Kidney (tissue), 13 donors: ENCODE measurements at regions not wholly inside any gene's neighbourhood (a gene's known extent, or its start where the extent isn't known, plus 50 kb on each side); places are given as distances from the start of the nearest gene placed in this dataset.

Experiments
- DNase-seq, 5 donors: peaks; one replicate each; pipeline ENCODE4 v3.0.0-alpha.2; 2013 to 2020
- FAIRE-seq: peaks from 2 replicates; lab custom pipeline; 2012; peaks lifted over from hg19 to GRCh38; lab: Jason Lieb, UNC
- H3K27ac ChIP-seq, 2 donors: one replicate each; pipeline ENCODE4 v1.7.0; 2013; ENCODE audit warnings: low read depth in 2 of 2, low read length in 2 of 2, inconsistent platforms in 1 of 2
- H3K27me3 ChIP-seq: one replicate; pipeline ENCODE4 v1.7.1; 2013; ENCODE audit warnings: low read length, inconsistent platforms; ENCODE audit not compliant: control insufficient read depth, insufficient read depth
- H3K36me3 ChIP-seq, 3 donors: one replicate each; pipeline versions ENCODE4 v1.7.0 to v1.7.1; 2013; ENCODE audit warnings: low read length in 3 of 3, control low read depth in 1 of 3, inconsistent platforms in 1 of 3; ENCODE audit not compliant: insufficient read depth in 3 of 3, control insufficient read depth in 2 of 3
- H3K4me1 ChIP-seq, 3 donors: one replicate each; pipeline versions ENCODE4 v1.7.0 to v1.7.1; 2013; ENCODE audit warnings: low read length in 3 of 3, inconsistent platforms in 1 of 3, low read depth in 1 of 3; ENCODE audit not compliant: control insufficient read depth in 2 of 3, insufficient read depth in 2 of 3
- H3K4me3 ChIP-seq, 3 donors: one replicate each; pipeline versions ENCODE4 v1.7.0 to v1.8.1; 2013; ENCODE audit warnings: low read length in 3 of 3, control low read depth in 1 of 3, inconsistent platforms in 1 of 3
- H3K9ac ChIP-seq, 3 donors: one replicate each; pipeline versions ENCODE4 v1.7.0 to v1.7.1; 2013; ENCODE audit warnings: low read length in 3 of 3, control low read depth in 1 of 3, inconsistent platforms in 1 of 3
- H3K9me3 ChIP-seq, 3 donors: one replicate each; pipeline versions ENCODE4 v1.7.0 to v1.7.1; 2013; ENCODE audit warnings: low read length in 3 of 3, control low read depth in 1 of 3, inconsistent platforms in 1 of 3; ENCODE audit not compliant: control insufficient read depth in 2 of 3, insufficient read depth in 1 of 3
- intact Hi-C: fragments of 100-400 bp; cut with DNase I; formaldehyde crosslinking; loops from one replicate; pipeline ENCODE4 v1.11.1; 2022
- TF ChIP-seq, protein P1 (sequence below): IDR thresholded peaks from 3 replicates; pipeline ENCODE4 v1.5.1; 2012; ENCODE audit warnings: mild to moderate bottlenecking, moderate library complexity, borderline replicate concordance; ENCODE audit not compliant: insufficient read depth; ENCODE audit errors: extremely low read depth
- donor health status: control.
- donor health status: control.
- donor health status: control.
- donor health status: control.
- donor health status: control.
- donor health status: DM: yes; HTN: yes; CAD: no.
- donor health status: Normal renal cell carcinoma (clear cell type).

DNA sequence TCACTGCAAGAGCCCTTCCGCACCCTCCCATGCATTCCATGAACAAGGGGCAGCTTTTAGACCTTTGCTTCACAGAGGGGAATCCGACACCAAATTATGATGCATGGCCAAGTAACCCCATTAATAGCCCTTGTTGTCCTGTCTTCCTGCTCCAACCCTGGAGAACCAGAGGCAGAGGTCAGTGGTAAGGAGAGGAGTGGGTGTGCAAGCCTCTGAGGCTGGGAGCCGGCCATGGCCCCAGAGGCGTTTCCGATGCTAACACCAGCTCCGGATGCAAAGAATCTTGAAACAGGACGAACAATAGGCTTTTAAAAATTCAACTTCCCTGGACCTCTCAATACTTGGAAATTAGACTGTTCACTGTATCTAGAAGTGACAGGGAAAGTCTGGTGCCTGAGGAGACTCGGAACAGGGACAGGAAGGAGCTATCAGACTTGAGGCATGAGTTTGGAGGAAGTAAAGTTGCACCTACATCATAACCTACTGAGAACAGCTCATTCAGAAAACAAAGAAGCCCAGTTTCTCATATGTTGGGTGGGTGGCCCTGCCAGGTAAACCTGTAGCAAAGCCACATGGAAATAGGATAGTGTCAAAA, 101.2 kb upstream of the ERG start:
- H3K36me3 ChIP-seq: no peaks in the 10 kb centered on the region
- H3K27ac ChIP-seq: no peak overlapping the region
- H3K4me1 ChIP-seq: no peaks in the 10 kb centered on the region
- TF ChIP-seq, protein P1, sequence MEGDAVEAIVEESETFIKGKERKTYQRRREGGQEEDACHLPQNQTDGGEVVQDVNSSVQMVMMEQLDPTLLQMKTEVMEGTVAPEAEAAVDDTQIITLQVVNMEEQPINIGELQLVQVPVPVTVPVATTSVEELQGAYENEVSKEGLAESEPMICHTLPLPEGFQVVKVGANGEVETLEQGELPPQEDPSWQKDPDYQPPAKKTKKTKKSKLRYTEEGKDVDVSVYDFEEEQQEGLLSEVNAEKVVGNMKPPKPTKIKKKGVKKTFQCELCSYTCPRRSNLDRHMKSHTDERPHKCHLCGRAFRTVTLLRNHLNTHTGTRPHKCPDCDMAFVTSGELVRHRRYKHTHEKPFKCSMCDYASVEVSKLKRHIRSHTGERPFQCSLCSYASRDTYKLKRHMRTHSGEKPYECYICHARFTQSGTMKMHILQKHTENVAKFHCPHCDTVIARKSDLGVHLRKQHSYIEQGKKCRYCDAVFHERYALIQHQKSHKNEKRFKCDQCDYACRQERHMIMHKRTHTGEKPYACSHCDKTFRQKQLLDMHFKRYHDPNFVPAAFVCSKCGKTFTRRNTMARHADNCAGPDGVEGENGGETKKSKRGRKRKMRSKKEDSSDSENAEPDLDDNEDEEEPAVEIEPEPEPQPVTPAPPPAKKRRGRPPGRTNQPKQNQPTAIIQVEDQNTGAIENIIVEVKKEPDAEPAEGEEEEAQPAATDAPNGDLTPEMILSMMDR: no peak
- no peaks in the 10 kb centered on the region for H3K9me3 ChIP-seq
- no peaks in the 10 kb centered on the region for H3K27me3 ChIP-seq
- no peak overlapping the region for H3K9ac ChIP-seq
- intact Hi-C loops: no loop called here
- FAIRE-seq (no peak), DNase-seq (no peak)
- H3K4me3 ChIP-seq: no peak overlapping the region

GRCh38 chr21:38600106-38600505, 101.8 kb upstream of the ERG start:
- FAIRE-seq: no peak
- H3K27me3 ChIP-seq: no peaks in the 10 kb centered on the region
- intact Hi-C loops: no loop called here
- DNase-seq: no peak
- no peaks in the 10 kb centered on the region for H3K9me3 ChIP-seq
- TF ChIP-seq, protein P1: no peak
- H3K27ac ChIP-seq: no peak overlapping the region
- H3K36me3 ChIP-seq: no peaks in the 10 kb centered on the region
- H3K9ac ChIP-seq: no peak overlapping the region
- no peak overlapping the region for H3K4me3 ChIP-seq
- H3K4me1 ChIP-seq: no peaks in the 10 kb centered on the region

- H3K27me3 ChIP-seq: no peaks in the 10 kb centered on the region
- H3K9me3 ChIP-seq: no peaks in the 10 kb centered on the region
- H3K36me3 ChIP-seq: no peaks in the 10 kb centered on the region
- no peak overlapping the region for H3K4me3 ChIP-seq
- no peaks in the 10 kb centered on the region for H3K4me1 ChIP-seq
- TF ChIP-seq, protein P1: no peak
- intact Hi-C loops: no loop called here
- DNase-seq: peak in 1 of 5 donors; percentile 2
- no peak overlapping the region for H3K9ac ChIP-seq
- no peak for FAIRE-seq
- no peak overlapping the region for H3K27ac ChIP-seq
Observed at GRCh38 chr21:38605236-38605635, 107.0 kb upstream of the ERG start.

- Histone ChIP-seq H3K36me3 (no peaks in the 10 kb centered on the region), H3K4me3 (no peak overlapping the region), H3K4me1 (no peaks in the 10 kb centered on the region), H3K27ac (no peak overlapping the region), H3K9me3 (no peaks in the 10 kb centered on the region), H3K27me3 (no peaks in the 10 kb centered on the region), H3K9ac (no peak overlapping the region)
- intact Hi-C loops: no loop called here
- FAIRE-seq (no peak), DNase-seq (no peak)
- TF ChIP-seq, protein P1: no peak
Observed at GRCh38 chr21:38609580-38609979, 111.3 kb upstream of the ERG start.
